Mesenchymal stem cell (in vitro differentiated cells and primary cell): ENCODE measurements at regions not wholly inside any gene's neighbourhood (a gene's known extent, or its start where the extent isn't known, plus 50 kb on each side); places are given as distances from the start of the nearest gene placed in this dataset.
"Not testable (repeated sequence)": the region's sequence is repeated elsewhere in the genome, so short reads cannot be mapped to it uniquely, and the experiment has no call there.

Experiments used
- DNase-seq: peaks from one replicate; pipeline ENCODE4 v3.0.0-alpha.2; 2013
- H2AFZ ChIP-seq: one replicate; pipeline ENCODE4 v1.6.1; 2013; ENCODE audit warnings: low read depth, mild to moderate bottlenecking, control low read depth, inconsistent platforms, low read length, moderate library complexity
- H2AK5ac ChIP-seq: 2 replicates; pipeline ENCODE4 v1.6.1; 2013; ENCODE audit warnings: low read length, moderate library complexity, mild to moderate bottlenecking, inconsistent platforms; ENCODE audit not compliant: severe bottlenecking
- H2BK120ac ChIP-seq: one replicate; pipeline ENCODE4 v1.6.1; 2013; ENCODE audit warnings: low read depth, mild to moderate bottlenecking, inconsistent platforms, low read length, moderate library complexity
- H2BK12ac ChIP-seq, 2 experiments: one replicate each; pipeline ENCODE4 v1.6.1; 2013; ENCODE audit warnings: inconsistent platforms in 2 of 2, low read length in 2 of 2, mild to moderate bottlenecking in 2 of 2, moderate library complexity in 2 of 2, control low read depth in 1 of 2
- H2BK15ac ChIP-seq: one replicate; pipeline ENCODE4 v1.6.1; 2013; ENCODE audit warnings: mild to moderate bottlenecking, low read depth, inconsistent platforms; ENCODE audit not compliant: poor library complexity, severe bottlenecking
- H2BK5ac ChIP-seq: 2 replicates; pipeline ENCODE4 v1.6.1; 2013; ENCODE audit warnings: low read depth, mild to moderate bottlenecking, low read length, control low read depth, inconsistent platforms; ENCODE audit not compliant: poor library complexity, severe bottlenecking
- H3K14ac ChIP-seq, 2 experiments: one replicate each; pipeline ENCODE4 v1.6.1; 2013; ENCODE audit warnings: inconsistent platforms in 2 of 2, low read length in 2 of 2, control low read depth in 1 of 2, mild to moderate bottlenecking in 1 of 2, moderate library complexity in 1 of 2
- H3K18ac ChIP-seq, 2 experiments: one replicate each; pipeline ENCODE4 v1.6.1; 2013; ENCODE audit warnings: inconsistent platforms in 2 of 2, low read length in 2 of 2, control low read depth in 1 of 2, low read depth in 1 of 2, mild to moderate bottlenecking in 1 of 2
- H3K23ac ChIP-seq, 2 experiments: one replicate each; pipeline ENCODE4 v1.6.1; 2013; ENCODE audit warnings: inconsistent platforms in 2 of 2, low read length in 2 of 2, mild to moderate bottlenecking in 2 of 2, moderate library complexity in 2 of 2, control low read depth in 1 of 2
- H3K27ac ChIP-seq: 2 replicates; pipeline ENCODE4 v1.5.1; 2013; ENCODE audit warnings: mild to moderate bottlenecking, moderate library complexity, low read length, control low read depth, inconsistent platforms; ENCODE audit not compliant: poor library complexity, severe bottlenecking
- H3K27me3 ChIP-seq, 2 experiments: 2 replicates each; pipeline versions ENCODE4 v1.6.1 to v1.7.0; 2013; ENCODE audit warnings: low read length in 2 of 2, mild to moderate bottlenecking in 2 of 2, moderate library complexity in 2 of 2, control low read depth in 1 of 2, inconsistent platforms in 1 of 2; ENCODE audit not compliant: control insufficient read depth in 1 of 2, insufficient read depth in 1 of 2
- H3K36me3 ChIP-seq, 2 experiments: 2 replicates each; pipeline versions ENCODE4 v1.6.1 to v1.7.0; 2013; ENCODE audit warnings: low read length in 2 of 2, control low read depth in 1 of 2, inconsistent platforms in 1 of 2, low read depth in 1 of 2, mild to moderate bottlenecking in 1 of 2; ENCODE audit not compliant: insufficient read depth in 2 of 2, control insufficient read depth in 1 of 2
- H3K4ac ChIP-seq, 2 experiments: one replicate each; pipeline ENCODE4 v1.6.1; 2013; ENCODE audit warnings: inconsistent platforms in 2 of 2, low read length in 2 of 2, mild to moderate bottlenecking in 2 of 2, moderate library complexity in 2 of 2, control low read depth in 1 of 2, low read depth in 1 of 2
- H3K4me1 ChIP-seq: 2 replicates; pipeline ENCODE4 v1.6.1; 2013; ENCODE audit warnings: low read depth, low read length, control low read depth; ENCODE audit not compliant: control insufficient read depth, insufficient read depth
- H3K4me2 ChIP-seq: 2 replicates; pipeline ENCODE4 v1.6.1; 2013; ENCODE audit warnings: low read length, mild to moderate bottlenecking, inconsistent platforms; ENCODE audit not compliant: poor library complexity, severe bottlenecking
- H3K4me3 ChIP-seq, 2 experiments: 2 replicates each; pipeline versions ENCODE4 v1.5.1 to v1.7.0; 2013; ENCODE audit warnings: low read length in 2 of 2, mild to moderate bottlenecking in 2 of 2, control low read depth in 1 of 2, low read depth in 1 of 2; ENCODE audit not compliant: insufficient read depth in 1 of 2
- H3K79me1 ChIP-seq: replicated peaks from 2 replicates; pipeline ENCODE4 v1.6.1; 2013; ENCODE audit warnings: mild to moderate bottlenecking, control low read depth, low read length, inconsistent platforms; ENCODE audit not compliant: poor library complexity, severe bottlenecking
- H3K9ac ChIP-seq: 2 replicates; pipeline ENCODE4 v1.7.0; 2013; ENCODE audit warnings: mild to moderate bottlenecking, low read length, moderate library complexity
- H3K9me3 ChIP-seq: 2 replicates; pipeline ENCODE4 v1.7.0; 2013; ENCODE audit warnings: mild to moderate bottlenecking, low read length; ENCODE audit not compliant: control insufficient read depth
- H4K8ac ChIP-seq: one replicate; pipeline ENCODE4 v1.6.1; 2013; ENCODE audit warnings: inconsistent platforms, mild to moderate bottlenecking, low read length, moderate library complexity
- H4K91ac ChIP-seq: one replicate; pipeline ENCODE4 v1.6.1; 2013; ENCODE audit warnings: mild to moderate bottlenecking, low read length, inconsistent platforms
- WGBS: methylation state at CpG from one replicate; pipeline ENCODE4 v1.1.7; 2013; ENCODE audit warnings: mixed read lengths; 5-methylcytosine and 5-hydroxymethylcytosine counted together

DNA sequence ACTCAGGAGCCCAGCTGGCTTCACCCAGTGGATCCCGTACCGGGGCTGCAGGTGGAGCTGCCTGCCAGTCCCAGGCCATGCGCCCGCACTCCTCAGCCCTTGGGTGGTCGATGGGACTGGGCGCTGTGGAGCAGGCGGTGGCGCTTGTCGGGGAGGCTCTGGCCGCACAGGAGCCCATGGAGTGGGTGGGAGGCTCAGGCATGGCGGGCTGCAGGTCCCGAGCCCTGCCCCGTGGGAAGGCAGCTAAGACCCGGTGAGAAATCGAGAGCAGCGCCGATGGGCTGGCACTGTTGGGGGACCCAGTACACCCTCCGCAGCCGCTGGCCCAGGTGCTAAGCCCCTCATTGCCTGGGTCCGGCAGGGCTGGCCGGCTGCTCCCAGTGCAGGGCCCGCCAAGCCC lies 1205.6 kb downstream of the DIAPH3 start:
- not testable (repeated sequence) for H3K18ac ChIP-seq, H3K4me3 ChIP-seq, H3K23ac ChIP-seq, H3K4me2 ChIP-seq, H3K27ac ChIP-seq, H4K91ac ChIP-seq, H3K9me3 ChIP-seq, H3K9ac ChIP-seq, H2BK5ac ChIP-seq, H3K79me1 ChIP-seq, H3K4me1 ChIP-seq, H2BK120ac ChIP-seq, H3K36me3 ChIP-seq, H3K14ac ChIP-seq, H2BK12ac ChIP-seq, H3K4ac ChIP-seq, H2AFZ ChIP-seq, H3K27me3 ChIP-seq, DNase-seq, H4K8ac ChIP-seq, H2AK5ac ChIP-seq, H2BK15ac ChIP-seq
- 99% methylated on average over 22 of the region's 22 CpGs for WGBS

DNA sequence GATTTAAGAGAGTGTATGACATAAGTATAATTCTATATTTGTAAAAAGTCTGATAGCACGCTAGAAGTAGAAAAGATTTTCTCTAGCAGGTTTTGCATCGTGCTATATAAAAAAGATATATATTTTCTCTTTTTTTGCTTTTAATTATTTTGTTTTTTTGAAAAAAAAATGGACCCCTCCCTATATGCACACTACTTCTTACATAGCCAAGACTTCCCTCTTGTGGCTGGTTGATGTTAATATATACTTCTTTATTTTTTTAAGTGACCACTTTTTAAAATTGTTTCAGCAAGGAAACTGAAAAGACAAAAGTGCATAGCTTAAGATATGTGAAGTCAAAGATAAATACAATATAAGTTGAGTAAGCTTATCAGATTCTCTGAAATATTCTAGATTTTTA lies 1202.8 kb downstream of the DIAPH3 start:
- Histone ChIP-seq H2BK12ac (no peak overlapping the region), H3K23ac (no peak overlapping the region), H3K9me3 (no peaks in the 10 kb centered on the region), H3K4me3 (no peak overlapping the region), H3K18ac (no peak overlapping the region), H2BK120ac (no peak overlapping the region), H4K91ac (no peak overlapping the region), H3K27me3 (no peaks in the 10 kb centered on the region), H2BK5ac (no peak overlapping the region), H3K4me2 (no peak overlapping the region), H3K79me1 (no peaks in the 10 kb centered on the region), H2AK5ac (no peak overlapping the region), H2AFZ (no peak overlapping the region), H3K4me1 (no peaks in the 10 kb centered on the region), H3K27ac (no peak overlapping the region), H3K4ac (no peak overlapping the region), H3K14ac (no peak overlapping the region), H4K8ac (no peak overlapping the region), H2BK15ac (no peak overlapping the region), H3K36me3 (no peaks in the 10 kb centered on the region), H3K9ac (no peak overlapping the region)
- DNase-seq: peak; percentile 56
- WGBS: no CpG with 5 or more reads among the region's 2 CpGs

DNA sequence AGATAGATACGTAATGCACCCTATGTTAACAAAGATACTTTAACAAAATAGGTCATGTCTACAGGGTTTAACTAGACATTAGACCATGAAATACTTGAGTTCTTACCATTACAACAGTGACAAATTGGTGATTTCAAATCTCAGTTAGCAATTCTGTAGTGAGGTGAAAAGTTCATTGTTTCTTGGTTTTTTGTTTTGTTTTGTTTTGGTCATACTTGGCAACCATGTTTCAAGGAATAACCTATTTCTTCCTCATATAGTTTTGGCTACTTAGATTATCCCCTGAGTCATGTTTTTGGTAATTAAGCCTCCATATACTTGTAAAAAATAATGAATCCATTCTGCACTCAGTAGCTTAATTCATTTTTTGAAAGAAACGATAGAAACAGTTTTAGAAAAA lies 1200.4 kb downstream of the DIAPH3 start:
- Histone ChIP-seq H3K4me3 (no peak overlapping the region), H2BK5ac (no peak overlapping the region), H3K9ac (no peak overlapping the region), H3K4ac (no peak overlapping the region), H3K23ac (no peak overlapping the region), H3K27me3 (no peaks in the 10 kb centered on the region), H3K27ac (no peak overlapping the region), H3K9me3 (no peaks in the 10 kb centered on the region), H2BK120ac (no peak overlapping the region), H2BK15ac (no peak overlapping the region), H3K4me1 (no peaks in the 10 kb centered on the region), H3K79me1 (no peaks in the 10 kb centered on the region), H3K14ac (no peak overlapping the region), H2AK5ac (no peak overlapping the region), H2AFZ (no peak overlapping the region), H3K18ac (no peak overlapping the region), H4K91ac (no peak overlapping the region), H3K4me2 (no peak overlapping the region), H3K36me3 (no peaks in the 10 kb centered on the region), H2BK12ac (no peak overlapping the region), H4K8ac (no peak overlapping the region)
- WGBS: no CpG with 5 or more reads among the region's 2 CpGs
- no peak for DNase-seq

DNA sequence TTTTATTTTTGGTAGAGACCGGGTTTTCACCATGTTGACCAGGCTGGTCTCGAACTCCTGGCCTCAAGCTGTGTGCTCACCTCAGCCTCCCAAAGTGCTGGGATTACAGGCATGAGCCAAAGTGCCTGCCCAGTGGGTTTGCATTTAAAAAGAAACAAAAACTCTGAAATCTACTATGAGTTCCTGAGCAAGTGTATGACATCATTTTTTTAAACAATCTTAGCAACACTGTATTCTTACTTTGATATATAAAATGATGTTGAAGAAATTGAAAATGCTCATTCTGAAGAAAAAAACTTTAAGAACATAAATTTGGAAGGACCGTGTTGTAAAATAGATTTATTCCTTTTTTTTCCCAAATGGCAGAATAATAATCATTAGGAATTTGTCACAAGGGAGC lies 1199.7 kb downstream of the DIAPH3 start:
- H3K36me3 ChIP-seq: no peaks in the 10 kb centered on the region
- H3K9ac ChIP-seq: no peak overlapping the region

More for the DNA sequence above, 1199.7 kb downstream of the DIAPH3 start:
- no peak overlapping the region for H3K4ac ChIP-seq
- H2BK120ac ChIP-seq: no peak overlapping the region
- H4K91ac ChIP-seq: no peak overlapping the region
- no peak overlapping the region for H2BK5ac ChIP-seq
- 86% methylated on average over 2 of the region's 3 CpGs for WGBS
- H2AK5ac ChIP-seq: no peak overlapping the region
- no peak overlapping the region for H4K8ac ChIP-seq
- no peak overlapping the region for H2BK15ac ChIP-seq
- H3K9me3 ChIP-seq: no peaks in the 10 kb centered on the region
- no peak overlapping the region for H2BK12ac ChIP-seq
- H3K4me3 ChIP-seq: no peak overlapping the region
- no peak for DNase-seq
- H3K18ac ChIP-seq: no peak overlapping the region
- H3K23ac ChIP-seq: no peak overlapping the region
- H2AFZ ChIP-seq: no peak overlapping the region
- no peak overlapping the region for H3K4me2 ChIP-seq
- no peak overlapping the region for H3K27ac ChIP-seq
- no peaks in the 10 kb centered on the region for H3K4me1 ChIP-seq
- no peaks in the 10 kb centered on the region for H3K27me3 ChIP-seq
- no peak overlapping the region for H3K14ac ChIP-seq
- no peaks in the 10 kb centered on the region for H3K79me1 ChIP-seq
